Heart left ventricle (tissue), 13 donors: ENCODE measurements at regions not wholly inside any gene's neighbourhood (a gene's known extent, or its start where the extent isn't known, plus 50 kb on each side); places are given as distances from the start of the nearest gene placed in this dataset.

Source experiments
- POLR2A ChIP-seq, 2 donors: fragments of 450-650 bp; IDR thresholded peaks; one replicate each; pipeline ENCODE4 v1.6.1; 2017; ENCODE audit warnings: antibody characterized with exemption in 2 of 2, mild to moderate bottlenecking in 2 of 2, moderate library complexity in 2 of 2
- TF ChIP-seq, protein P1 (sequence below), 12 donors: fragments of 200-600 bp; sonication (generic) in 4 of 12; IDR thresholded peaks; one replicate each; pipeline versions ENCODE4 v1.5.0 to v1.8.0; 2018 to 2022; ENCODE audit warnings: antibody characterized with exemption in 12 of 12, mild to moderate bottlenecking in 5 of 12
- donor health status: ischemic (EF 13 %, LVEDD 7.1; RV severe dilation, severe dysfunction).
- donor health status: DM: no; HTN: yes; CAD: no.
- donor health status: DM: no; HTN: no; CAD: no.
- donor health status: ischemic (EF 25% LVEDD 6.9; RV normal size, moderate dysfunction).
- donor health status: ischemic (EF 25% LVEDD 5.7; RV mildly dilated, moderate dysfunction).
- donor health status: ischemic (EF 35%, LVEDD 5.7; RV mildly dilated, moderate dysfunction).
- donor health status: nonischemic (EF 11% LVEDD 7.7; RV severe dilation, severe dysfunction).
- donor health status: DM: yes; HTN: yes; CAD: no.
- donor health status: PGD.
- donor health status: ischemic (EF 29% LVEDD 5.4; RV normal size, mild dysfunction).
- donor health status: nonischemic (EF 23%, LVEDD 6.1; RV moderate dilation, normal function).

DNA sequence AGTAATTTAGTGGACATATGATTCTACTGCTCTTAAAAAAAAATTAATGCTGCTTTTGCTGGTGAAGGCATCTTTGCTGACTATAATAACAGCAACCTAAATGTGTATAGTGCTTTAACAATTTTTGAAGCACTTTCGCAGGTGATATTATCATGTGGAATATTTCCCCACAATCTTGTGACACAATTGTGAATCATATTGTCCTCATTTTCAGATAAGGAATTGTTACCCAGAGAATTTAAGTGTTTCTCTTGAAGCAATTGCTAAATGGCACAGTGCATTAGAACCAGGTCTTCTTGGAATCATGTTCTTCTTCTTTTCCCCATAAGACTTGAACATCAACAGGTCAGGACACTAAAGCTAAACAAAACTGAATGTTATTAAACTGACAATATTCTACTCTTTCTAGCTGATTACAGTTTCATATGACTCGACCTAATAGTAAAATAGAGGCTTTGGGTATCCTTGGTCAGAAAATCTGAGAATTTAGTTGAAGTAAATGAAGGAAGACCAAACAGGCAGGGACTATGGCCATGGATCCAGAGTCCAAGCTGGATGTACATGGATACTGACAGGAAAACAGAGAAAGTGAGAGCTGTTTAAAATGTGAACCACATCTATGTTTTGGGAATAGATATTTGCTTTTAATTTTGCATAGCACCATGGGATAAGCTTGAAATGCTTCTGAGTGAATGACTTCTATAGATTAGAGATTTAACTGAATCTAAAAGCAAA, 121.8 kb upstream of the SLC35B3 start:
- no peak for TF ChIP-seq POLR2A (IDR thresholded peaks at IDR 0.05)
- TF ChIP-seq, protein P1, sequence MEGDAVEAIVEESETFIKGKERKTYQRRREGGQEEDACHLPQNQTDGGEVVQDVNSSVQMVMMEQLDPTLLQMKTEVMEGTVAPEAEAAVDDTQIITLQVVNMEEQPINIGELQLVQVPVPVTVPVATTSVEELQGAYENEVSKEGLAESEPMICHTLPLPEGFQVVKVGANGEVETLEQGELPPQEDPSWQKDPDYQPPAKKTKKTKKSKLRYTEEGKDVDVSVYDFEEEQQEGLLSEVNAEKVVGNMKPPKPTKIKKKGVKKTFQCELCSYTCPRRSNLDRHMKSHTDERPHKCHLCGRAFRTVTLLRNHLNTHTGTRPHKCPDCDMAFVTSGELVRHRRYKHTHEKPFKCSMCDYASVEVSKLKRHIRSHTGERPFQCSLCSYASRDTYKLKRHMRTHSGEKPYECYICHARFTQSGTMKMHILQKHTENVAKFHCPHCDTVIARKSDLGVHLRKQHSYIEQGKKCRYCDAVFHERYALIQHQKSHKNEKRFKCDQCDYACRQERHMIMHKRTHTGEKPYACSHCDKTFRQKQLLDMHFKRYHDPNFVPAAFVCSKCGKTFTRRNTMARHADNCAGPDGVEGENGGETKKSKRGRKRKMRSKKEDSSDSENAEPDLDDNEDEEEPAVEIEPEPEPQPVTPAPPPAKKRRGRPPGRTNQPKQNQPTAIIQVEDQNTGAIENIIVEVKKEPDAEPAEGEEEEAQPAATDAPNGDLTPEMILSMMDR (IDR thresholded peaks at IDR 0.05) = no peak
